ENCODE measurements at regions not wholly inside any gene's neighbourhood (a gene's known extent, or its start where the extent isn't known, plus 50 kb on each side); places are given as distances from the start of the nearest gene placed in this dataset.

DNA sequence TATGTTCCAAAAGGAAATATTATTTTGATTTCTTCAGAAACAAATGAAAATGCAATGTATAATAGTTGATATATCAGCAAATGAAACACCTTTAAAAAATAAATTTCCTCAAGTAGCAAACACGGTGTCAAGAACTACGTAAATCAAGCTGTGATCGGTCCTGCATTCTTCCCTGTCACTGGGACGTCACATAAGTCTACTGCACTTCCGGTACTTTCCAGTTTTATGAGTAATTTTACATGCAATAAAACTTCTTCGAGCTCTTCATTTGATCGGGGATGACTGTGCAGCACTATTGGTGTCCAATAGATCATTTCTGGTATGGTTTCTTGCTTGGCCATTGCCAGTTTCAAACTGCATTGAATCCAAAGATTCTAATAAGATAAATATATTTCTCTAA, 114.0 kb upstream of the VEGFC start:
- DNase-seq (ENCODE audit: extremely low spot score), result peak; percentile 12
- TF ChIP-seq ZNF384 (IDR thresholded peaks at IDR 0.05) (no peak), LEF1 (IDR thresholded peaks at IDR 0.05; ENCODE audit: borderline replicate concordance) (no peak), TARDBP (IDR thresholded peaks at IDR 0.05) (no peak), FOXA1 (IDR thresholded peaks at IDR 0.05) (no peak), CTBP1 (IDR thresholded peaks at IDR 0.05; ENCODE audit: borderline replicate concordance) (no peak), NFRKB (IDR thresholded peaks at IDR 0.05) (no peak)
- TF ChIP-seq, protein P1, sequence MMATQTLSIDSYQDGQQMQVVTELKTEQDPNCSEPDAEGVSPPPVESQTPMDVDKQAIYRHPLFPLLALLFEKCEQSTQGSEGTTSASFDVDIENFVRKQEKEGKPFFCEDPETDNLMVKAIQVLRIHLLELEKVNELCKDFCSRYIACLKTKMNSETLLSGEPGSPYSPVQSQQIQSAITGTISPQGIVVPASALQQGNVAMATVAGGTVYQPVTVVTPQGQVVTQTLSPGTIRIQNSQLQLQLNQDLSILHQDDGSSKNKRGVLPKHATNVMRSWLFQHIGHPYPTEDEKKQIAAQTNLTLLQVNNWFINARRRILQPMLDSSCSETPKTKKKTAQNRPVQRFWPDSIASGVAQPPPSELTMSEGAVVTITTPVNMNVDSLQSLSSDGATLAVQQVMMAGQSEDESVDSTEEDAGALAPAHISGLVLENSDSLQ (IDR thresholded peaks at IDR 0.05), result peak; percentile 67
- ChIA-PET POLR2A (no interaction called here), CTCF (no interaction called here)

DNA sequence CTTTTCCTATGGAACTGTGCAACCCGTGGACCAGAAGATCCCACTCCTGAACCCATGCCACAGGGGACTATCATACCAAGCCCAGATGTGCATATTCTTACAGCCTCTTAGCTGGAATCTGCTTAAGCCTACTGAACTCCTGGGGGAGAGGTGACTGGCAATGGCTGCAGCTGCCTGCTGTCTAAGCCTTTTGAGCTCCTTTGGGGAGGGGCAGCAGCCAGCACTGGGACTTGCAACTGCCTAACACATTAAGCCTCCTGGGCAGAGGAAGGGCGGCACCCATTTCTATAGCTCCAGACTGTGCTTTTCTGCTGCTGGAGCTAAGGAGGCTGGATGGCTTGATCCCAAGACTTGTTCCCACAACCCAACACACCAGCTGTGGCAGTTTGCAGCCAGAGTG, 117.9 kb upstream of the VEGFC start:
- CTCF ChIA-PET, result no interaction called here

DNA sequence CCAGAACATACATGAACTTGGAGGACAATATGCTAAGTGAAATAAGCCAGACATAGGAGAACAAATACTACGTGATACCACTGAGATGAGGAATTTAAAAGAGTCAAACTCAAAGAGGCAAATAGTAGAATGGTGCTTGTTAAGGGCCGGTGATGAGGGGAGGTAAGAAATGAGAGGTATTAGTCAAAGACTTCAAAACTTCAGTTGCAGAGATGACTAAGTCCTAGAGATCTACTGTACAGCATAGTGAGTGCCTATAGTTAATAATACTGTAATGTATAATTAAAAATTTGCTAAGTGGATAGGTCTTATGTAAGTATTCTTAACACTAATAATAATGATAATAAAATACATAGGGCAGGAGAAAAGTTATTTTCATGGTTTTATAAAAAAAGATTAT, 126.9 kb upstream of the VEGFC start:
- CTCF ChIA-PET, result no interaction called here
- POLR2A ChIA-PET, result no interaction called here
- no peak for TF ChIP-seq L3MBTL2 (conservative IDR thresholded peaks at IDR 0.05)
- no peak for TF ChIP-seq TARDBP (IDR thresholded peaks at IDR 0.05)
- TF ChIP-seq ARNT (IDR thresholded peaks at IDR 0.05), result no peak
- TF ChIP-seq BHLHE40 (IDR thresholded peaks at IDR 0.05; ENCODE audit: borderline replicate concordance), result no peak
- TF ChIP-seq HDGF (IDR thresholded peaks at IDR 0.05; ENCODE audit: borderline replicate concordance), result no peak
- DNase-seq (ENCODE audit: extremely low spot score), result no peak

More for the DNA sequence above, 117.9 kb upstream of the VEGFC start:
- TF ChIP-seq CTBP1 (IDR thresholded peaks at IDR 0.05; ENCODE audit: borderline replicate concordance) (no peak), HDGF (IDR thresholded peaks at IDR 0.05; ENCODE audit: borderline replicate concordance) (no peak), FOXM1 (IDR thresholded peaks at IDR 0.05; ENCODE audit: borderline replicate concordance) (no peak), LEF1 (IDR thresholded peaks at IDR 0.05; ENCODE audit: borderline replicate concordance) (no peak), FOXK2 (IDR thresholded peaks at IDR 0.05) (no peak), SP1 (IDR thresholded peaks at IDR 0.05) (no peak), L3MBTL2 (conservative IDR thresholded peaks at IDR 0.05) (no peak), TARDBP (IDR thresholded peaks at IDR 0.05) (no peak), ARNT (IDR thresholded peaks at IDR 0.05) (no peak), SUZ12 (IDR thresholded peaks at IDR 0.05) (no peak), NFRKB (IDR thresholded peaks at IDR 0.05) (no peak), ZNF384 (IDR thresholded peaks at IDR 0.05) (no peak), BHLHE40 (IDR thresholded peaks at IDR 0.05; ENCODE audit: borderline replicate concordance) (no peak), ELF4 (IDR thresholded peaks at IDR 0.05) (no peak), FOXA1 (IDR thresholded peaks at IDR 0.05) (no peak)
- TF ChIP-seq, protein P1 (IDR thresholded peaks at IDR 0.05), result no peak
- POLR2A ChIA-PET, result no interaction called here
- no peak for DNase-seq (ENCODE audit: extremely low spot score)

DNA sequence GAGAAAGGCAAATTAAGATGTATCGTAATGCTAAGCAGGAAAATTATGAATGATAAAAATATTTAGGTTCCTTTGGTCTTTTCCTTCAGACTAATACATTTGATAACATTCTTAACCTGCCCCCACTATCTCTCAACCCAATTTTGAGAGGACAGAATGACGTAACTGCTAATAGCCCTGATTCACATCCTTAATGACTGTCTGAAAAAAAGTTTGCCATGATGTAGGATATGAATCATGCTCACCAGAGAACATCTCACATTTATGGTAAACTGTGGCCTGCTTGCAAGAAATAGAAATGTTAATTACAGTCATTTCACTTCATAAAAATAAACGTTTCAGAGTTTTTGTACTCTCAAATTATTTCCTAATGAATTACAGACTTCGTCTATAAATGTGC, 128.0 kb upstream of the VEGFC start:
- POLR2A ChIA-PET, result no interaction called here
- CTCF ChIA-PET, result no interaction called here
- TF ChIP-seq BHLHE40 (IDR thresholded peaks at IDR 0.05; ENCODE audit: borderline replicate concordance), result no peak
- TF ChIP-seq HDGF (IDR thresholded peaks at IDR 0.05; ENCODE audit: borderline replicate concordance), result no peak
- TF ChIP-seq LEF1 (IDR thresholded peaks at IDR 0.05; ENCODE audit: borderline replicate concordance), result no peak
- TF ChIP-seq FOXM1 (IDR thresholded peaks at IDR 0.05; ENCODE audit: borderline replicate concordance), result no peak
- TF ChIP-seq L3MBTL2 (conservative IDR thresholded peaks at IDR 0.05), result no peak
- no peak for TF ChIP-seq FOXA1 (IDR thresholded peaks at IDR 0.05)
- no peak for TF ChIP-seq FOXK2 (IDR thresholded peaks at IDR 0.05)
- no peak for TF ChIP-seq TARDBP (IDR thresholded peaks at IDR 0.05)
- no peak for TF ChIP-seq ELF4 (IDR thresholded peaks at IDR 0.05)
- TF ChIP-seq, protein P1 (IDR thresholded peaks at IDR 0.05), result no peak
- TF ChIP-seq SUZ12 (IDR thresholded peaks at IDR 0.05), result no peak
- TF ChIP-seq ZNF384 (IDR thresholded peaks at IDR 0.05), result no peak
- no peak for TF ChIP-seq CTBP1 (IDR thresholded peaks at IDR 0.05; ENCODE audit: borderline replicate concordance)
- no peak for TF ChIP-seq ARNT (IDR thresholded peaks at IDR 0.05)
- no peak for TF ChIP-seq NFRKB (IDR thresholded peaks at IDR 0.05)
- no peak for TF ChIP-seq SP1 (IDR thresholded peaks at IDR 0.05)
- no peak for DNase-seq (ENCODE audit: extremely low spot score)

DNA sequence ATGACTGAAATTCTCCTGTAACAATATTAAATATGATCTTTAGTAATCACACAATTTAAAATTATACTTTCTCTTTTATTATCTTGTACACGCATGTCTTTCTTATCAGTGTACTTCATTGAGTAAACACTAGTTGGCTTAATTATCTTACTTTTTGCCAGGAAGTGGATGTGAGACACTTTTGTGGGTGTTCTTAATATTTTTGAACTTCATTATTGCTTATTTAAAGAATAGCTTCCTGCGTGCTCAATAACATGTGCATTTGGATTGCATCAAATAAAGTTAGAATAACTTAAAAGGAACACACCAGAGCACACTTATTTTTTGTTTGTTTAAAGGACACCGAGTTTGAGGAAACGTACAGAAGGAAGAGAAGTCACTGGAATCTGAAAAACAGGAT, 128.5 kb upstream of the VEGFC start:
- TF ChIP-seq L3MBTL2 (conservative IDR thresholded peaks at IDR 0.05) (no peak), TARDBP (IDR thresholded peaks at IDR 0.05) (no peak), ARNT (IDR thresholded peaks at IDR 0.05) (no peak), FOXK2 (IDR thresholded peaks at IDR 0.05) (no peak), HDGF (IDR thresholded peaks at IDR 0.05; ENCODE audit: borderline replicate concordance) (no peak), ELF4 (IDR thresholded peaks at IDR 0.05) (no peak), ZNF384 (IDR thresholded peaks at IDR 0.05) (no peak), SUZ12 (IDR thresholded peaks at IDR 0.05) (no peak), FOXA1 (IDR thresholded peaks at IDR 0.05) (no peak), FOXM1 (IDR thresholded peaks at IDR 0.05; ENCODE audit: borderline replicate concordance) (no peak), CTBP1 (IDR thresholded peaks at IDR 0.05; ENCODE audit: borderline replicate concordance) (no peak), SP1 (IDR thresholded peaks at IDR 0.05) (no peak), NFRKB (IDR thresholded peaks at IDR 0.05) (no peak), LEF1 (IDR thresholded peaks at IDR 0.05; ENCODE audit: borderline replicate concordance) (no peak), BHLHE40 (IDR thresholded peaks at IDR 0.05; ENCODE audit: borderline replicate concordance) (no peak)
- TF ChIP-seq, protein P1 (IDR thresholded peaks at IDR 0.05), result no peak
- DNase-seq (ENCODE audit: extremely low spot score), result no peak
- ChIA-PET CTCF (no interaction called here), POLR2A (no interaction called here)

- DNase-seq (ENCODE audit: extremely low spot score), result no peak
- POLR2A ChIA-PET, result no interaction called here
- TF ChIP-seq L3MBTL2 (conservative IDR thresholded peaks at IDR 0.05) (no peak), ZNF384 (IDR thresholded peaks at IDR 0.05) (no peak), FOXM1 (IDR thresholded peaks at IDR 0.05; ENCODE audit: borderline replicate concordance) (no peak), FOXK2 (IDR thresholded peaks at IDR 0.05) (no peak), SUZ12 (IDR thresholded peaks at IDR 0.05) (no peak), LEF1 (IDR thresholded peaks at IDR 0.05; ENCODE audit: borderline replicate concordance) (no peak), NFRKB (IDR thresholded peaks at IDR 0.05) (no peak), HDGF (IDR thresholded peaks at IDR 0.05; ENCODE audit: borderline replicate concordance) (no peak), ARNT (IDR thresholded peaks at IDR 0.05) (no peak), TARDBP (IDR thresholded peaks at IDR 0.05) (no peak), FOXA1 (IDR thresholded peaks at IDR 0.05) (no peak)
- CTCF ChIA-PET, result no interaction called here
Observed at GRCh38 chr4:176924238-176924637, 131.5 kb upstream of the VEGFC start.

Data from HEK293T (cell line).